CD4-positive, alpha-beta T cell treated with Interleukin-1 beta for 1 hour (primary cell): ENCODE measurements at regions not wholly inside any gene's neighbourhood (a gene's known extent, or its start where the extent isn't known, plus 50 kb on each side); places are given as distances from the start of the nearest gene placed in this dataset.
"Not testable (repeated sequence)": the region's sequence is repeated elsewhere in the genome, so short reads cannot be mapped to it uniquely, and the experiment has no call there.

Source experiments
- DNase-seq, 2 donors: peaks; one replicate each; pipeline ENCODE4 v3.0.0-alpha.2; 2020 to 2022

GRCh38 chr22:44650806-44651205 is 51.2 kb upstream of the PRR5 start:
- no peak for DNase-seq

GRCh38 chr22:44648821-44649565 is 53.0 kb upstream of the PRR5 start:
- DNase-seq: no peak

GRCh38 chr22:44648085-44648820 is 53.8 kb upstream of the PRR5 start:
- no peak for DNase-seq

GRCh38 chr22:44647141-44647540 is 54.9 kb upstream of the PRR5 start:
- DNase-seq: no peak

GRCh38 chr22:44646668-44647067 is 55.3 kb upstream of the PRR5 start:
- DNase-seq: no peak

GRCh38 chr22:44646141-44646540 is 55.9 kb upstream of the PRR5 start:
- no peak for DNase-seq

GRCh38 chr22:44645531-44645930 is 56.5 kb upstream of the PRR5 start:
- DNase-seq: no peak

GRCh38 chr22:44645083-44645482 is 56.9 kb upstream of the PRR5 start:
- no peak for DNase-seq

- DNase-seq: not testable (repeated sequence)
Measured at GRCh38 chr22:44643526-44644101, 58.4 kb upstream of the PRR5 start.

- DNase-seq: no peak
Measured at GRCh38 chr22:44642096-44642644, 59.8 kb upstream of the PRR5 start.

GRCh38 chr22:44640618-44641155 is 61.3 kb upstream of the PRR5 start:
- no peak for DNase-seq

GRCh38 chr22:44639891-44640617 is 62.0 kb upstream of the PRR5 start:
- no peak for DNase-seq

GRCh38 chr22:44638971-44639760 is 62.8 kb upstream of the PRR5 start:
- no peak for DNase-seq

GRCh38 chr22:44636502-44637206 is 65.3 kb upstream of the PRR5 start:
- DNase-seq: not testable (repeated sequence)

GRCh38 chr22:44635567-44635966 is 66.4 kb upstream of the PRR5 start:
- not testable (repeated sequence) for DNase-seq

- DNase-seq: no peak
Measured at GRCh38 chr22:44634426-44635321, 67.3 kb upstream of the PRR5 start.

- no peak for DNase-seq
Measured at GRCh38 chr22:44633647-44634046, 68.4 kb upstream of the PRR5 start.

GRCh38 chr22:44632541-44633396 is 69.2 kb upstream of the PRR5 start:
- peak; percentile 27 to 33 for DNase-seq

GRCh38 chr22:44630826-44631225 is 71.2 kb upstream of the PRR5 start:
- DNase-seq: no peak
